PC-3 (cell line): ENCODE measurements at regions not wholly inside any gene's neighbourhood (a gene's known extent, or its start where the extent isn't known, plus 50 kb on each side); places are given as distances from the start of the nearest gene placed in this dataset.
"Not testable (repeated sequence)": the region's sequence is repeated elsewhere in the genome, so short reads cannot be mapped to it uniquely, and the experiment has no call there.

Source experiments
- ATAC-seq: fragments of 200-7000 bp; cut with Tn5 transposase; 2 replicates; pipeline ENCODE4 v1.9.1; 2020; ENCODE audit warnings: mild to moderate bottlenecking, moderate library complexity
- BruUV-seq: library from RNA; stranded (reverse); fragments of 400-500 nt; replicated peaks from 2 replicates; lab custom pipeline; 2021; lab: Mats Ljungman, UMichigan
- CTCF ChIA-PET: fragments of 300-600 bp; sonication (Branson Sonifier 250); formaldehyde crosslinking; loops from one replicate; lab custom pipeline; 2022; ENCODE audit warnings: antibody characterized with exemption; lab: Charles Lee
- POLR2A ChIA-PET: fragments of 300-600 bp; sonication (Branson Sonifier 250); formaldehyde crosslinking; loops from one replicate; lab custom pipeline; 2022; ENCODE audit warnings: antibody characterized with exemption; ENCODE audit not compliant: unreplicated experiment; lab: Charles Lee
- DNase-seq: peaks from one replicate; pipeline ENCODE4 v3.0.0-alpha.2; 2015
- H2AFZ ChIP-seq: fragments of 300-600 bp; sonication (generic); 2 replicates; pipeline ENCODE4 v1.6.0; 2016; ENCODE audit warnings: antibody characterized with exemption, low read length
- H3F3A ChIP-seq: fragments of 300-600 bp; sonication (generic); one replicate; pipeline ENCODE4 v1.6.0; 2017; ENCODE audit warnings: antibody characterized with exemption, low read length, control low read depth, mild to moderate bottlenecking; ENCODE audit not compliant: unreplicated experiment
- H3K27ac ChIP-seq: fragments of 300-600 bp; sonication (generic); 2 replicates; pipeline ENCODE4 v1.5.1; 2016; ENCODE audit warnings: mild to moderate bottlenecking, low read length
- H3K27me3 ChIP-seq: fragments of 300-600 bp; sonication (generic); 2 replicates; pipeline ENCODE4 v1.6.1; 2016; ENCODE audit warnings: low read length, mixed read lengths
- H3K36me3 ChIP-seq: fragments of 300-600 bp; sonication (generic); 2 replicates; pipeline ENCODE4 v1.6.1; 2016; ENCODE audit warnings: low read depth, mixed run types, low read length, mixed read lengths
- H3K4me1 ChIP-seq: fragments of 300-600 bp; sonication (generic); 2 replicates; pipeline ENCODE4 v1.5.1; 2016; ENCODE audit warnings: low read length; ENCODE audit not compliant: insufficient read depth
- H3K4me2 ChIP-seq: fragments of 300-600 bp; sonication (generic); 2 replicates; pipeline ENCODE4 v1.6.0; 2016; ENCODE audit warnings: low read length
- H3K4me3 ChIP-seq: fragments of 300-600 bp; sonication (generic); 2 replicates; pipeline ENCODE4 v1.5.1; 2016; ENCODE audit warnings: mild to moderate bottlenecking, low read length, mixed read lengths
- H3K79me2 ChIP-seq: fragments of 300-600 bp; sonication (generic); 2 replicates; pipeline ENCODE4 v1.6.1; 2017; ENCODE audit warnings: low read length, mixed read lengths
- H3K9ac ChIP-seq: fragments of 300-600 bp; sonication (generic); 2 replicates; pipeline ENCODE4 v1.6.0; 2016; ENCODE audit warnings: mild to moderate bottlenecking, low read length
- H3K9me2 ChIP-seq: fragments of 300-600 bp; sonication (generic); replicated peaks from 2 replicates; pipeline ENCODE4 v1.6.1; 2016; ENCODE audit warnings: mixed run types, low read length, mixed read lengths
- H3K9me3 ChIP-seq: fragments of 300-600 bp; sonication (generic); 2 replicates; pipeline ENCODE4 v1.6.1; 2016; ENCODE audit warnings: low read length, mixed read lengths
- H4K20me1 ChIP-seq: fragments of 300-600 bp; sonication (generic); 2 replicates; pipeline ENCODE4 v1.6.1; 2016; ENCODE audit warnings: low read length, mixed read lengths
- EZH2 ChIP-seq: fragments of 300-600 bp; sonication (generic); IDR thresholded peaks from one replicate; pipeline ENCODE4 v1.6.1; 2017; ENCODE audit warnings: antibody characterized with exemption, mild to moderate bottlenecking, low read length; ENCODE audit not compliant: unreplicated experiment
- EZH2phosphoT487 ChIP-seq: fragments of 300-600 bp; sonication (generic); IDR thresholded peaks from 2 replicates; pipeline ENCODE4 v1.6.1; 2018; ENCODE audit warnings: mild to moderate bottlenecking, antibody characterized with exemption, low read length, borderline replicate concordance
- intact Hi-C: fragments of 100-400 bp; cut with micrococcal nuclease; formaldehyde crosslinking; loops from 2 replicates; pipeline ENCODE4 v1.9.0; 2023
- TF ChIP-seq, protein P1 (sequence below): fragments of 300-600 bp; sonication (generic); conservative IDR thresholded peaks from 2 replicates; pipeline ENCODE4 v1.5.1; 2017; ENCODE audit warnings: antibody characterized with exemption, low read depth, mild to moderate bottlenecking, low read length

DNA sequence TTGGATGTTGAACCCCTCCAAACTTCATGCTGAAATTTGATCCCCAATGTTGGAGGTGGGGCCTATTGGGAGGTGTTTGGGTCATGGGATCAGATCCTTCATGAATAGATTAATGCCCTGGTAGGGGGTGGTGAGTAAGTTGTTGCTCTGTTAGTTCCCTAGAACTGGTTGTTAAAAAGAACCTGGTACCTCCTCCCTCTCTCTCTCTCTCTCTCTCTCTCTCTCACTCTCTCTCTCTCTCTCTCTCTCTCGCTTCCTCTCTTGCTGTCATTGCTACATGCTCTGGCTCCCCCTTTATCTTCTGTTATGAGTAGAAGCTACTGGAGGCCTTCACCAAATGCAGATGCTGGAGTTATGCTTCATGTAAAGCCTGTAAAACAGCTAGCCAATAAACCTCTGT, 498.2 kb upstream of the NR5A2 start:
- CTCF ChIA-PET, result no interaction called here
- ATAC-seq, result no peak

DNA sequence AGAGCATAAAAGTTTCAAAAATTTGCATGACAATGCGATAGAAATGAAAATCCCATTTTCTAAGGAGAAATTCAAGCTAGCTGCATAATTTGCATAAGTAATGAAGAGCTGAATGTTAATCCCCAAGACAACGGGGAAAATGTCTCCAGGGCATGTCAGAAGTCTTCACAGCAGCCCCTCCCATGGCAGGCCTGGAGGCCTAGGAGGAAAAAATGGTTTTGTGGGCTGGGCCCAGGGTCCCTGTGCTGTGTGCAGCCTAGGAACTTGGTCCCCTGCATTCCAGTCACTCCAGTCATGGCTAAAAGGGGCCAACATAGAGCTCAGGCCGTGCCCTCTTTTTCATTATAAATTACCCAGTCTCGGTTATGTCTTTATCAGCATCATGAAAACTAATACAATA, 494.1 kb upstream of the NR5A2 start:
- H4K20me1 ChIP-seq, H3K4me2 ChIP-seq, POLR2A ChIA-PET, CTCF ChIA-PET, H3F3A ChIP-seq, H3K4me3 ChIP-seq, H3K9me2 ChIP-seq, DNase-seq, H3K9me3 ChIP-seq, BruUV-seq, H3K27me3 ChIP-seq, H3K9ac ChIP-seq, intact Hi-C loops, H3K4me1 ChIP-seq, H3K27ac ChIP-seq, H3K79me2 ChIP-seq, ATAC-seq, H3K36me3 ChIP-seq, H2AFZ ChIP-seq: not testable (repeated sequence)

More for the DNA sequence above, 498.2 kb upstream of the NR5A2 start:
- H3K4me1 ChIP-seq, result no peaks in the 10 kb centered on the region
- H3F3A ChIP-seq, result no peaks in the 10 kb centered on the region
- no peaks in the 10 kb centered on the region for H3K9me2 ChIP-seq
- DNase-seq, result no peak
- no peak overlapping the region for H3K9ac ChIP-seq
- TF ChIP-seq EZH2 (no peak), EZH2phosphoT487 (no peak)
- TF ChIP-seq, protein P1, sequence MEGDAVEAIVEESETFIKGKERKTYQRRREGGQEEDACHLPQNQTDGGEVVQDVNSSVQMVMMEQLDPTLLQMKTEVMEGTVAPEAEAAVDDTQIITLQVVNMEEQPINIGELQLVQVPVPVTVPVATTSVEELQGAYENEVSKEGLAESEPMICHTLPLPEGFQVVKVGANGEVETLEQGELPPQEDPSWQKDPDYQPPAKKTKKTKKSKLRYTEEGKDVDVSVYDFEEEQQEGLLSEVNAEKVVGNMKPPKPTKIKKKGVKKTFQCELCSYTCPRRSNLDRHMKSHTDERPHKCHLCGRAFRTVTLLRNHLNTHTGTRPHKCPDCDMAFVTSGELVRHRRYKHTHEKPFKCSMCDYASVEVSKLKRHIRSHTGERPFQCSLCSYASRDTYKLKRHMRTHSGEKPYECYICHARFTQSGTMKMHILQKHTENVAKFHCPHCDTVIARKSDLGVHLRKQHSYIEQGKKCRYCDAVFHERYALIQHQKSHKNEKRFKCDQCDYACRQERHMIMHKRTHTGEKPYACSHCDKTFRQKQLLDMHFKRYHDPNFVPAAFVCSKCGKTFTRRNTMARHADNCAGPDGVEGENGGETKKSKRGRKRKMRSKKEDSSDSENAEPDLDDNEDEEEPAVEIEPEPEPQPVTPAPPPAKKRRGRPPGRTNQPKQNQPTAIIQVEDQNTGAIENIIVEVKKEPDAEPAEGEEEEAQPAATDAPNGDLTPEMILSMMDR, result no peak
- no peaks in the 10 kb centered on the region for H3K27me3 ChIP-seq
- no peak overlapping the region for H3K4me3 ChIP-seq
- no peaks in the 10 kb centered on the region for H4K20me1 ChIP-seq
- H2AFZ ChIP-seq, result no peak overlapping the region
- H3K27ac ChIP-seq, result no peak overlapping the region
- POLR2A ChIA-PET, result no interaction called here
- H3K36me3 ChIP-seq, result no peaks in the 10 kb centered on the region
- no peak overlapping the region for H3K4me2 ChIP-seq
- H3K79me2 ChIP-seq, result no peaks in the 10 kb centered on the region
- intact Hi-C loops, result no loop called here
- 0 out of 2 replicates have a peak, but pooled peaks cover 5% of the 10 kb centered on the region for H3K9me3 ChIP-seq
- BruUV-seq, result no TSS peak

- intact Hi-C loops, result no loop called here
- Histone ChIP-seq H3K9ac (no peak overlapping the region), H3K27ac (no peak overlapping the region), H3K4me1 (peaks cover 16% of the 10 kb centered on the region; the same call in 1 of the 2 replicates), H3K4me3 (no peak overlapping the region), H3K27me3 (no peaks in the 10 kb centered on the region), H3K9me2 (no peaks in the 10 kb centered on the region), H4K20me1 (no peaks in the 10 kb centered on the region), H3F3A (no peaks in the 10 kb centered on the region), H2AFZ (no peak overlapping the region), H3K4me2 (no peak overlapping the region), H3K79me2 (no peaks in the 10 kb centered on the region), H3K9me3 (no peaks in the 10 kb centered on the region), H3K36me3 (no peaks in the 10 kb centered on the region)
- TF ChIP-seq EZH2, result no peak
- TF ChIP-seq, protein P1, result peak; percentile 44
- TF ChIP-seq EZH2phosphoT487, result no peak
- DNase-seq, result peak; percentile 40
- ChIA-PET CTCF (no interaction called here), POLR2A (no interaction called here)
- BruUV-seq, result no TSS peak
- no peak for ATAC-seq
These were observed 481.7 kb upstream of the NR5A2 start for GRCh38 chr1:199545780-199546179.
